HFF-Myc (cell line): ENCODE measurements at regions not wholly inside any gene's neighbourhood (a gene's known extent, or its start where the extent isn't known, plus 50 kb on each side); places are given as distances from the start of the nearest gene placed in this dataset.
A peak's percentile ranks its signal among the peaks of the same experiment; 100 is the strongest.

Source experiments
- DNase-seq: peaks from one replicate; pipeline ENCODE4 v3.0.0-alpha.2; 2011; ENCODE audit warnings: low read depth; ENCODE audit errors: extremely low read depth
- H3K4me3 ChIP-seq: replicated peaks from 2 replicates; pipeline ENCODE4 v1.5.1; 2011; ENCODE audit warnings: low read depth, mild to moderate bottlenecking, control low read depth, low read length
- CTCF ChIP-seq: IDR thresholded peaks from 2 replicates; pipeline ENCODE4 v1.5.1; 2012; ENCODE audit warnings: mild to moderate bottlenecking, low read depth, low read length, control low read depth; ENCODE audit errors: missing control alignments

GRCh38 chr14:73792481-73792880 is 59.1 kb upstream of the PTGR2 start:
- no peak for DNase-seq
- H3K4me3 ChIP-seq, result no peak overlapping the region
- TF ChIP-seq CTCF, result no peak

GRCh38 chr14:73789989-73790581 is 61.5 kb upstream of the PTGR2 start:
- DNase-seq, result peak; percentile 76
- H3K4me3 ChIP-seq, result no peak overlapping the region
- no peak for TF ChIP-seq CTCF

- H3K4me3 ChIP-seq, result no peak overlapping the region
- no peak for DNase-seq
- no peak for TF ChIP-seq CTCF
Measured at GRCh38 chr14:73788701-73789551, 62.7 kb upstream of the PTGR2 start.

GRCh38 chr14:73788317-73788598 is 63.4 kb upstream of the PTGR2 start:
- TF ChIP-seq CTCF, result no peak
- DNase-seq, result no peak
- peak overlapping the region; percentile 67; the same call in 1 of the 2 replicates for H3K4me3 ChIP-seq

GRCh38 chr14:73787486-73788316 is 63.9 kb upstream of the PTGR2 start:
- peak overlapping the region; percentile 67 for H3K4me3 ChIP-seq
- DNase-seq, result no peak
- TF ChIP-seq CTCF, result no peak

GRCh38 chr14:73786636-73787485 is 64.8 kb upstream of the PTGR2 start:
- DNase-seq, result no peak
- H3K4me3 ChIP-seq, result peak overlapping the region; percentile 67
- TF ChIP-seq CTCF, result no peak
